ENCODE measurements at regions not wholly inside any gene's neighbourhood (a gene's known extent, or its start where the extent isn't known, plus 50 kb on each side); places are given as distances from the start of the nearest gene placed in this dataset.
"Not testable (repeated sequence)": the region's sequence is repeated elsewhere in the genome, so short reads cannot be mapped to it uniquely, and the experiment has no call there.

DNA sequence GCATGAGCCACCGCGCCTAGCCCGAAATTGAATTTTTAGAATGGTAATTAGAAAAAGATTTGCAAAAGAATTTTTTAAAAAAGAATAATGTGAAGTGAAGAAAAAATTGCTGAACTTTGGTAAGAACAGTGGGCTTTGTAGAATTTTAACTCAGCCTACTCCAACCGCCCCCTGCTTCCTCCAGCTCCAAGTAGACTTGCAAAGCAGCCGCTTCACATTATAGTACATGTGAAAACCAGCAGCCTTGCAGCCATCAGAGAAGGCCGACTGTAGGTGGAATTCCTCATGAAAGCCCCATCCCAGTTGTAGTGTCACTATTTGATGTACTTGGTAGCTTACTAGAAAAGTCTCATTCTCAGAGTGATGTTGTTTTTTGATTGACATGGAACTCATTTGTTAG lies 835.6 kb downstream of the TBC1D32 start:
- DNase-seq (ENCODE audit: low read depth in 2 of 2): no peak

DNA sequence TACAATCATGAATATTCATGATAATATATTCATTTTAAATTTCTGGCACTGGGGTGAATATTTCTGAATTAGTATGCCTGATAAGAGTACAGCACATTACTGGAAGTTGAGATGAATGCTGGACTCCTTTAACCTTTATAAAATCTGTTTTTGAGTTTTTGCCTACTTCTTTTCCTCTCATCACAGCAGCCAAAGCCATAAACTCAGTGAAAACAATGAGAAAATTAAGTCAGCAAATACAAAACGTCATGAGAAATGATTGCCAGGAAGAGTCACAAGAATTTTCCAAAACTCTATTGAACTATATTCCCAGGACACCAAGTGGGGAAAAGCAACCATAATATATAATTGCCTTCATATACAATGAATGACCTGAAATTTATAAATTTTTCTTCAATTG lies 837.6 kb downstream of the TBC1D32 start:
- no peak for DNase-seq (ENCODE audit: low read depth in 2 of 2)

DNA sequence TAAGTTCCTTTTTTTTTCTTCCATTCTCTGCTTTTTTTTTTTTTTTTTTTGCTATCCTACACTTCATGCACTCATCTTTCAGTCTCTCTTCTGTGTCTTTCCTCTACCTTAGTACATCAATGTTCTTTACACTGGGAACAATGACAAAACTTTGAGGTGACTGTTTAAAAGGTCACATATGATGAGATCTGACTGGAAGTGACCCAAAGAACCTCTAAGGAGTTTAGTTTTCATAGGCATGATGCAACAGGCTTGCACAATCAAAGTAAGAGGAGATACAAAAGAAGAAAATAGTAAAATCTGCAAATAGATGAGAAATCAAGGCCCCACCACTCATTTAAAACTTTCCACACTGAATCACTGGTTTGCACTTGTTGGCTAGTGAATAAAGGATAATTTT lies 840.8 kb downstream of the TBC1D32 start:
- no peak for DNase-seq (ENCODE audit: low read depth in 2 of 2)

DNA sequence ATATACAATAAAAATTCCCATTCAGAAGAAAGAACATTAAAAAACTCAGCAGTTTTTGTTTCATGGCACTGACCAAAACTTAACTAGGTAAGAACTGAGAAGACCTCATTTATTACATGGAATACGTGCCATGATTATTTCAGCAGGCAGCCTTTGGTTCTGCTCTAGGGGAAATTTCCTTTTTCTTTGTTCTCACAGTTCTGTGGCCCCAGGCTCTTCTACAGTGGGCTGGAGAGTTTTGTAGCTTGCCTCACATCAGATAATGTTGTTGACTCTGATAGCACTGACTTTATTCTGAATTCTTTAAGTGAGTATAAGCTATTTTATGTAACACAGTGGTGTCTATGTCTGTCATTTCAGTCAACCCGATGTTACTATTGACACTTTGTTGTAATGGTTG lies 844.3 kb downstream of the TBC1D32 start:
- DNase-seq (ENCODE audit: low read depth in 2 of 2): no peak

DNA sequence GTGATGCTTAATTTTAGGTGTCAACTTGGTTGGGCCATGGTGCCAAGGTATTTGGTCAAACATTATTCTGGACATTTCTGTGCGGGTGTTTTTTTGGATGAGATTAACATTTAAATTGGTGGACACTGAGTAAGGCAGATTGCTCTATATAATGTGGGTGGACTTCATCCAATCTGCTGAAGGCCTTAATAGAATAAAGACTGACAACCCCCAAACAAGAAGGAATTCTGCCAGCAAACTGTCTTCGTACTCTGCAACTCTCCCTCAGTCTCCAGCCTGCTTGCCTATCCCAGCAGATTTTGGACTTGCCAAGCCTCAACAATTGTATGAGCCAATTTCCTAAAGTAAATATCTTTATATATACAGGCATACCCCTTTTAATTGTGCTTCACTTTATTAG lies 850.1 kb downstream of the TBC1D32 start:
- DNase-seq (ENCODE audit: low read depth in 2 of 2): no peak

DNA sequence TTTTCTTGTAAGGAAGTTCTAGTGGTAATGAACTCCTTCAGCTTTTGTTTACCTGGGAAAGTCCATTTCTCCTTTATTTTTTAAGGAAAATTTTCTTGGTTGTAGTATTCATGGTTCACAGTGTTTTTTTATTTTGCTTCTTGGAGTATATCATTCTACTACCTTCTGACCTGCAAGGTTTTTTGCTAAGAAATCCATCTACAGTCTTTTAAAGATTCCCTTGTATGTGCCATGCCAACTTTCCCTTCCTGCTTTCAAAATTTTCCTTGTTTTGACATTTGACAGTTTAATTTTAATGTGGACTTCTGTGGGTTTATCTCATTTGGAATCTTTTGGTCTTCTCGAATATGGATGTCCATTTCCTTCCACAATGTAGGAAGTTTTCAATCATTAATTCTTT lies 855.6 kb downstream of the TBC1D32 start:
- no peak for DNase-seq (ENCODE audit: low read depth in 2 of 2)

DNA sequence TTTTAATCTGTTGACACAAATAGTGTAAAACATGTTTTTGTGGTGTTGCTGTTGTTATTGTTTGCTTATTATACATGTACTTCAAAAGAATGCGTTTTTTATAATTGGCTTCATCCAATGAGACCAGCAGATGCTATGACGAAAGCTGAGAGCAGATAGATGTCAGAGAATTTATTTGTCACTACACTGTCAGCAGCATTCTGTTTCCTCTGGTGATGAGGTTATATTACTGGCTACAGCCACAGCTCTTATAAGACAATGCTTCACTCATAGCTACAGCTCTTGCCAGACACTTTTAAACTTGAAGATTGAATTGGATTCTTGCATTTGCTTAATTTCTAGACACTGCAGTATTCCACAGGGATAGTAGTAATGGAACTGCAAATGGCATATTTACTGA lies 860.5 kb downstream of the TBC1D32 start:
- DNase-seq (ENCODE audit: low read depth in 2 of 2): no peak

DNA sequence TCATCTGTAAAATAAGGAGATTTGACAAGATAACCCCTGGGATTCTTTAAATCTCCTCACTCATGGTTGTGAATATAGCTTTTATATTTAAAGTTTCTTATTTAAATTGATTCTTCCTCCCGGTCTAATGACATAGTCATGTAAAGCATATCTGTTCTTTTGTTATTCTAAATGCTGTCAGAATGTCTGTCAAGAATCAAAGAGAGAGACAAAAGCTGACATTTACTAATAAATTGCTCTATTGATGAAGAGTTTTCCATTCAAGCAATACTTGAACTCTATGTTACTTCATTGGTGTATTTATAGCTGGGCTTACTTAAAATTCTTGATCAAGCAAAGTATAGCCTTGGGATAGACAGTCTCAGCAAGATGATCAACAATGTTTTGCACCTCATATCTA lies 865.8 kb downstream of the TBC1D32 start:
- DNase-seq (ENCODE audit: low read depth in 2 of 2): no peak

DNA sequence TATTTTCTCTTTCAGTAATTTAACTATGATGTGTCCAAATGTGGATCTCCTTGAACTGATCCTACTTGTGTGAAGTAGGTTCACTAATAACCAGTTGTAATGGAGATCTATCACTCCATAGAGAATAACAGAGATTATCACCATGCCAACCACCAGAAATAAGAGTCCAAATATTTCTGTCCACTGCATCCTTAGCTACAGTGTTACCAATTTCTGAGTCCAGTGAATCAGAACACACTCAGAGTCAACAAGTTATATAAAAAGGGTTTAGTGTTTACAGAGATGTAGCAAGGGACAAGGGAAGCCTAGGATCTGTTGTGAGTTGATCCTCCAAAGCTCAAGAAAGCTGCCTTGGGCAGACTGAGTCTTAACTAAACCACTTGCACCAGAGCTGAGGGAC lies 882.8 kb downstream of the TBC1D32 start:
- DNase-seq (ENCODE audit: low read depth in 2 of 2): no peak

DNA sequence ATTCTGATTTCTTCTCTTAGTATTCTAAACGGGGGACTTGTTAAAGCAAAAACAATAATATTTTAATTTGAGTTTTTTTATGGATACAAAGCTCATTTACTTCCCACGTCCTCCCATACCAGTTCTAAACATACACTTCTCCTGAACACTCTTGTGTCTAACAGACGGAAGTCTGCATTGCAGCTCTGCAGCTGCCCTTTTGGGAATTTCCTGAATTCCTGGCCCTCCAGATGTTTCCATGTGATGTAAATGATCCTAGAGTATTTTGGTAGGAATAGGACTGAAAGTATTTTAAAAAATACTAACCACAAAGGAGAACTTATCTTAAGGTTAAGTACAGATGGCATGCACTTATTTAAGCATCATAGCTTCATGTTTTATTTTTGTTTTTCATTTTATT lies 886.7 kb downstream of the TBC1D32 start:
- no peak for DNase-seq (ENCODE audit: low read depth in 2 of 2)

DNA sequence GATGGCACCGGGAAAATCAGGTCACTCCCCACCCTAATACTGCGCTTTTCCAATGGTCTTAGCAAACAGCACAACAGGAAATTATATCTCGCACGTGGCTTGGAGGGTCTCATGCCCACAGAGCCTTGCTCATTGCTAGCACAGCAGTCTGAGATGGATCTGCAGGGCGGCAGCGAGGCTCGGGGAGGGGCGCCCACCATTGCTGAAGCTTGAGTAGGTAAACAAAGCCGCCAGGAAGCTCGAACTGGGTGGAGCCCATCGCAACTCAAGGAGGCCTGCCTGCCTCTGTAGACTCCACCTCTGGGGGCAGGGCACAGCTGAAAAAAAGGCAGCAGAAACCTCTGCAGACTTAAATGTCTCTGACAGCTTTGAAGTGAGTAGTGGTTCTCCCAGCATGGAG lies 901.4 kb downstream of the TBC1D32 start:
- not testable (repeated sequence) for DNase-seq (ENCODE audit: low read depth in 2 of 2)

DNA sequence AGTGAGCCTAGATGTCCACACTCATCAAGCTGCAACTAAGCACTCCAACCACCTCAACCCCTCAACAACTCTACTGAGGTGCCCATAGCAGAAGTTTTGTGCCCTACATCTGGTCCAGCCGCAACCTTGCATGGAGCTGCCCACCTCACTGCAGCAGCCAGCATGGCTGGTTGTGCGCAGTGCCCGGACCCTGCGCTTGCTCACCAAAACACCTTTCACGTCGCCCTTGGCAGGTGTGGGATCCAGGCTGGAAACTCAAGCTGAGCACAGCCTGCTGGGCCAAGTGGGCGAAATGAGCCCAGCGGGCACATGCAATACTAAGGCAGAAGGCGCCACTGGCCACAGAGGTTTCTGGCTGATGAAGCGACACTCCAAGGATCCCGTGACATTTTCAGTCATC lies 902.4 kb downstream of the TBC1D32 start:
- DNase-seq (ENCODE audit: low read depth in 2 of 2): no peak

DNA sequence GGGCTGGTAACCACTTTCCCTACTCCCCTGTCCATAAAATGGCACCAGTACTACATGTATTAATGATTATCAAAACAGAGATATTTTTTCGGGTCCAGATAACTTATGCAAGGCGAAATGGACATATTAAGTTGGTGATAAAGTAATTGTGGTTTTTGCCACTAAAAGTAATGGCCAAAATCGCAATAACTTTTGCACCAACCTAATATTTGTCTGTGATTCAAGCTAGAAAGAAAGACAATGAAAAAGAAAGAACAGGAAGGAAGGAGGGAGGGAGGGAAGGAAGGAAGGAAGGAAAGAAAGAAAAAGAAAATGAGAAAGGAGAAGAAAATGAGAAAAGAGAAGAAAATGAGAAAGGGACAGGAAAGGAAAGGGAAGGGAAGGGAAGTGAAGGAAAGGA lies 922.9 kb downstream of the TBC1D32 start:
- no peak for DNase-seq (ENCODE audit: low read depth in 2 of 2)

DNA sequence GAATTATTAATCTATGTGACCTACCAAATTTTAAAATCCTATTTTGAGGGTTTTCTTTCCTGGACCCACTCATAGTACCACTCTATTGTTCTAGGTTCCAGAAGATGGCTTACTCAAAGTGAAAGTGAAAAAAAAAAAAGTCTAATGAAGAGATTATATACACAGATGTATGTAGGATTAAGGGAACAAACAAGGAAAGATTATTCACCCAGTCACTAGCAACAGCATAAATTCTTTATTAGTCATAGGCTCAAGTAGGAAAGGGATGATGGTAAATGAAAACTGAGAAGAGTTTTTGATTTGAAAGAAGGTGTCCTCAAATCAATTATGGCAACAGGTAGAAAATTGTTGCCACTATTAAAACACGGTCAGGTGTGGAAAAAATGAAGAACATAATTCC lies 923.7 kb downstream of the TBC1D32 start:
- DNase-seq (ENCODE audit: low read depth in 2 of 2): no peak

DNA sequence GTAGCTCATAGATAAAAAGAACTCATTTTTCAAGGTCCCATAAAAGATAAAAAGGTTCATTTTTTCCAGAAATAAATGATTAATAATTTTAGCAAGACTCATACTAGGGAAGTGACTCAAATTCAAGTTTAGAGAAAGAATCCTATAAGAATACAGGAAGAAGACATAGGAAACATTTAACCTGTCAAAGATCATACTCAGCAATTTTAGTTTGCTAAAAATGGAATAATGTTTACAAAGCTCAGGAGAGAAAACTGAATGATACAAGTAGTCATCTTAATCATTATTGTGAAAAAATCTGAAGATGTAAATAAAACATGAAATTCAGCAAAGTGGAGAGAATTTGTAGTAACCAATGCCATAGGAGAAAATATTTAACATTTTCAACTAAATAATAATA lies 926.6 kb downstream of the TBC1D32 start:
- DNase-seq (ENCODE audit: low read depth in 2 of 2): no peak

DNA sequence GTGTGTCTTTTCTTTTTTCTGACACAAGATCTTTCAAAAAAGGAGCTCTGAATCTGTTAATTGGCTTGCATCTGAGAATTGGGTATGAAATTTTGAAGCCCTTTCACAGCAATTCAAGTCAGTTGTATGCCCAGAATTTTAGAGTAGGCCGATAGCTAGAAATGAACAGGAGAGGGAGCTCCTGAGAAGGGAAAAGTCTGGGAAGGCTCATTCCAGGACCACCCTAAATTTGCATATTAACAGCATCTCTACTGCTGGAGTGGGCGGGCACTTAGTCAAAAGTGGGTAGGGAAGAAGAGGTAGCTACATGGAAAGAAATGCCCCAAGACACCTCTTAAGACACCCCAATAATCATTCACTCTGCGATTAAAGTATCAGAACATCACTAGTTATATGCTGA lies 928.3 kb downstream of the TBC1D32 start:
- DNase-seq (ENCODE audit: low read depth in 2 of 2): no peak

DNA sequence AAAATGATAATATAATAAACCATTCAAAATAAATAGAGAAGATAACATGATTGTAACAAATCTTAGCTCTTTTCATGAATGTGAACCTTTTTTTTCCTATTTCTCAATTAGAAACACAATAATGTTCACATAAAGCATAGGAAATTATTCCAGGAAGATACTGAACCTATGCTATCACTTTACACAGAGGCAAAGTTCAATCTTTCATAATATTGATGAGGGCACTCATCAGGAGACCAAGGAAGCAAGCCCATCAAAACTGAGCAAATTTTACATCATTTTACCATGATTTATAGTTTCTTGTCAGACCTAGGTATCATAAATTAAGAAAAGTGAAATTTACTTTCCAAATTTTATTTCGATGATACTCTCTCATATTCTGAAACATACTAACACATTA lies 938.5 kb downstream of the TBC1D32 start:
- DNase-seq (ENCODE audit: low read depth in 2 of 2): no peak

DNA sequence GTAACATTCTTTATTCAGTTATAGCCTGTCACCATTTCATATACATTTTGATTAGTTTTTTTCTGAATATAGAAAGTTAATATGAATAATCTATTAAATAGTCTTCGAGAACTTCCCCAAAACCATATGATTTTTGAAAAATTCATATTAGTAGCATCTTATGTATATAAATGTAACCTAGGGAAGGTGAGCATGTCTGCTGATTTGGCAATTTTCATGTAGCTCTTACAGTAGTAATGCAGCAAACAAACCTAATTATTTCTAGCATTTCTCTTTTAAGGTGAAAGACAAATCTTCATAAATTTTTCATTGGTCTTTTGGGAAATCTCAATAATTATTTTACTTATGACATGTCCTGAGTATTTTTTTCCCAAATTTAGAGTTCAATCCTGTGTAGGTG lies 939.0 kb downstream of the TBC1D32 start:
- no peak for DNase-seq (ENCODE audit: low read depth in 2 of 2)

DNA sequence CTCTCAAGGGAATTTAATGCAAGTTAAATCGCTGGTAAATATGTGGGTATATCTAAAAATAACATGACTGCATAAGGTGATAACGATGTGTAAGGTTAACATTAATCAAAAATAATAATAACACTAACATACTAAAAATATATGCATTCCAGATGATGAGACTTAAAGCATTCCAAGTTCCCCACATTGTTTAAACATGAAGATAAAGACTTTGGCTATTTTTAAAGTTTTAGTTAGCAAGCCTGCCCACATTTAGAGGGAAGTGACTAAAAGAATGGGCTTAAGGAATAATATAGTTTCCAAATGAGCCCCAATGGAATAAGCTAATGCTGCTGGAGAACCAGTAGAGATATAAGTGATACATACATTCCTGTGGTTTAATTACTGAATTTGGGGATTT lies 941.3 kb downstream of the TBC1D32 start:
- no peak for DNase-seq (ENCODE audit: low read depth in 2 of 2)

DNA sequence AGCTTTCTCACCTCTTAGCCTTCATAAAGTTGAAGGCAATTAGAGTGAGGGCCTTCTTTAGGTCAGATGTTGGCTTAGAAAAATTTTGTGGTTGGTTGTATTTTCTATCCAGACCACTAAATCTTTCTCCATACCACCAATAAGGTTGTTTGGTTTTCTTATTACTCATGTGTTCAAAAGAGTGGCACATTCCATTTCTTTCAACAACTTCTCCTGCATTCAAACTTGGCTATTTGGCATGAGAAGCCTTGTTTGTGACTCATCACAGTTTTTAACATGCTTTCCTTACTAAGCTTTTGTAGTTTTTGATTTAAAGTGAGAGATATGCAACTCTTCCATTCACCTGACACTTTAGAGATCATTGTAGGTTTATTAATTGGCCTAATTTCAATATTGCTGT lies 949.6 kb downstream of the TBC1D32 start:
- no peak for DNase-seq (ENCODE audit: low read depth in 2 of 2)

DNA sequence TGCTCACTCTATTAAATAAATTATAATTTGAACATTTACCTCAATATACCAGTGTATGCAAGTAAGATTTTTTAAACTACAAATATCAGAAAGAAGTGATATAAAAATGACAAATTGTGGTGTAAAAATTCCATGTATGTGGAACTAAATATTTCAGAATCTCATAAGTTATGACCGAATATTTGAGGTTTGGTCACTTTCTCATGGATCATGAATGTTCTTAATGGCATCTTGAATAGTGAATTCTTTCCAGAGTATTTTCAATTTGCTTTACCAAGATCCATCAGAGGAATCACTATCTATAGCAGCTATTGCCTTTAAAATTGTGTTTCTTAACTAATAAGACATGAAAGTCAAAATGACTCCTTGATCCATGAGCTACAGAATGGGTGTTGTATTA lies 950.6 kb downstream of the TBC1D32 start:
- DNase-seq (ENCODE audit: low read depth in 2 of 2): no peak

DNA sequence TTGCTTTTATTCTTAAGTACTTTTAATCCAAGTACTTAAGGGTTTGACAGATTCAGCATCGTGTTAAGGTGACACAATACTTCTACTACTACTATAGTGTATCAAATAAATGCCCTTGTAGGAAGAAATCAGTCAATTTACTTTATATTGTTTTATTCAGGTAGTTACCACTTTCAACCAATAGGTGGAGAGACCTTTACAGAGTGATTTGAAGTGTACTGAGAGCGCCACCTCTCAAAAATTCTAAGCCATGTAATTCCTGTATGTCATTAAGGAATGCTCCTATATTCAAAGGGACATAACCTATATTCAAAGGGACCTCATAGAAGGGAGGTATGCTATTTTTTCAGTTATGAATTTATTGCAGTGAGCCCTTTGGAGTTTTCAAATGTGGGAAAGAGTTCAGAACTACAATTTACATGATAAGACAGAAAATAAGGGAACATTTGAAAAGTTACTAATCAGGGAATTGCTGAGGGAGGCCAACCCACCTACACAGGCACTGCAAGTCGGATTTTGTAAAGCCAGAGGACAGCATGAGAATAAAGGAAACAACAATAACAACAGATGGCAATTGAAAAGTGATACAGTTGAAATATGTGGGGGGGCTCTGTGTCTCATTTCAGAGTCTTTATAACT lies 955.6 kb downstream of the TBC1D32 start:
- no peak for DNase-seq (ENCODE audit: low read depth in 2 of 2)

DNA sequence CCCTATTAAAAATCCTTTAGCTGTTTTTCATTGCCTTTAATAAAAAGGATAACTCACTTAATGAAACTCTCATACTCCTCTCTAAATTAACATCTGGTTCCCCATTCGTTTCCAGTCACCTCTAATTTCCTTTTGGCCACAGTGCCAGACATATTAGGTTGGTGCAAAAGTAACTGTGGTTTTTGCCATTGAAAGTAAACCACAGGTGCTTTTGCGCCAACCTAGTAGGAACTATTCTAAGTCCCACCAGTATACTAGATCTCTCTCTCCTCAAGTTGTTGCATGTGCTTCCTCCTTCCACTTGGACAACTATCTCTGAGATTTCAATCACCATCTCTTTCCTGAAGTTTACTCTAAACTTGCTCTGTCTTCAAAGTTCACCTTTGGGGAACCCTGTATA lies 961.1 kb downstream of the TBC1D32 start:
- DNase-seq (ENCODE audit: low read depth in 2 of 2): no peak

DNA sequence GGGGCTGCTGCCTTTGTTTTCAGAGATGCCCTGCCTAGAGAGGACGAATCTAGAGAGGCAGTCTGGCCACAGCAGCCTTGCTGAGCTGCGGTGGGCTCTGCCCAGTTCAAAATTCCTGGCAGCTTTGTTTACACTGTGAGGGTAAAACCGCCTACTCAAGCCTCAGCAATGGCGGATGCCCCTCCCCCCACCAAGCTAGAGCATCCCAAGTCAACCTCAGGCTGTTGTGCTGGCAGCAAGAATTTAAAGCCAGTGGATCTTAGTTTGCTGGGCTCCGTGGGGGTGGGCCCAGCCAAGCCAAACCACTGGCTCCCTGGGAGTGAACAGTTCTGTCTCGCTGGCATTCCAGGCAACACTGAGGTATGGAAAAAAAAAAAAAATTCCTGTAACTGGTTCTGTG lies 970.9 kb downstream of the TBC1D32 start:
- DNase-seq (ENCODE audit: low read depth in 2 of 2): no peak

DNA sequence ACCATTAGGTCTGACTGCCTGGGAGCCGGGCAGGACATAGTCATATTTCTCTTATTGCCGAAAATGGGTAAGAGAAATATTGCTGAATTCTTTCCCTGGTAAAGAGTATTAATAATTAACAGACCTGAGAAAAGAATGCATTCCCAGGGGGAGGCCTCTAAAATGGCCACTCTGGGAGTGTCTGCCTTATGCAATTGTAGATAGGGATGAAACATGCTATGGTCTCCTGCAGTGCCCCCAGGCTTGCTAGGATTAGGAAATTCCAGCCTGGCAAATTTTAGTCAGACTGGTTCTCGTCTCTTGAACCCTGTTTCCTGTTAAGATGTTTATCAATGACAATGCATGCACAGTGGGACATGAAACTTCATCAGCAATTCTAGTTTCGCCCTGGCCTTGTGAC lies 975.7 kb downstream of the TBC1D32 start:
- not testable (repeated sequence) for DNase-seq (ENCODE audit: low read depth in 2 of 2)
